Fibroblast of lung (primary cell): ENCODE measurements at regions not wholly inside any gene's neighbourhood (a gene's known extent, or its start where the extent isn't known, plus 50 kb on each side); places are given as distances from the start of the nearest gene placed in this dataset.

Experiments used
- EZH2 ChIP-seq: IDR thresholded peaks from 2 replicates; pipeline ENCODE4 v1.5.1; 2012; ENCODE audit warnings: low read length, control low read depth, mild to moderate bottlenecking; ENCODE audit errors: missing control alignments
- TF ChIP-seq, protein P1 (sequence below), 2 donors: IDR thresholded peaks in 1 of 2; conservative IDR thresholded peaks in 1 of 2; 1 replicate in 1 of 2; 2 replicates in 1 of 2; pipeline ENCODE4 v1.5.1; 2011 to 2012; ENCODE audit warnings: low read length in 2 of 2, control low read depth in 1 of 2, inconsistent platforms in 1 of 2, low read depth in 1 of 2, mild to moderate bottlenecking in 1 of 2

GRCh38 chr2:215752991-215753390, 260.4 kb downstream of the MREG start:
- no peak for TF ChIP-seq EZH2
- TF ChIP-seq, protein P1, sequence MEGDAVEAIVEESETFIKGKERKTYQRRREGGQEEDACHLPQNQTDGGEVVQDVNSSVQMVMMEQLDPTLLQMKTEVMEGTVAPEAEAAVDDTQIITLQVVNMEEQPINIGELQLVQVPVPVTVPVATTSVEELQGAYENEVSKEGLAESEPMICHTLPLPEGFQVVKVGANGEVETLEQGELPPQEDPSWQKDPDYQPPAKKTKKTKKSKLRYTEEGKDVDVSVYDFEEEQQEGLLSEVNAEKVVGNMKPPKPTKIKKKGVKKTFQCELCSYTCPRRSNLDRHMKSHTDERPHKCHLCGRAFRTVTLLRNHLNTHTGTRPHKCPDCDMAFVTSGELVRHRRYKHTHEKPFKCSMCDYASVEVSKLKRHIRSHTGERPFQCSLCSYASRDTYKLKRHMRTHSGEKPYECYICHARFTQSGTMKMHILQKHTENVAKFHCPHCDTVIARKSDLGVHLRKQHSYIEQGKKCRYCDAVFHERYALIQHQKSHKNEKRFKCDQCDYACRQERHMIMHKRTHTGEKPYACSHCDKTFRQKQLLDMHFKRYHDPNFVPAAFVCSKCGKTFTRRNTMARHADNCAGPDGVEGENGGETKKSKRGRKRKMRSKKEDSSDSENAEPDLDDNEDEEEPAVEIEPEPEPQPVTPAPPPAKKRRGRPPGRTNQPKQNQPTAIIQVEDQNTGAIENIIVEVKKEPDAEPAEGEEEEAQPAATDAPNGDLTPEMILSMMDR (conservative IDR thresholded peaks at IDR 0.05 in 1 of 2, IDR thresholded peaks at IDR 0.05 in 1 of 2; ENCODE audit: low read depth in 1 of 2, low read length in 2 of 2): no peak
